C4-2B (cell line): ENCODE measurements at regions not wholly inside any gene's neighbourhood (a gene's known extent, or its start where the extent isn't known, plus 50 kb on each side); places are given as distances from the start of the nearest gene placed in this dataset.

Experiments
- H3K27ac ChIP-seq: fragments of 450-650 bp; 2 replicates; pipeline ENCODE4 v1.5.1; 2017
- CTCF ChIP-seq: fragments of 450-650 bp; conservative IDR thresholded peaks from 2 replicates; pipeline ENCODE4 v1.5.1; 2017; ENCODE audit warnings: mild to moderate bottlenecking
- ZFX ChIP-seq: fragments of 450-650 bp; IDR thresholded peaks from 2 replicates; pipeline ENCODE4 v1.6.1; 2017

- TF ChIP-seq ZFX = no peak
- no peak for TF ChIP-seq CTCF
- no peak overlapping the region for H3K27ac ChIP-seq
Observed at GRCh38 chr10:90413196-90413595, 444.6 kb downstream of the HTR7 start.

- no peak for TF ChIP-seq CTCF
- TF ChIP-seq ZFX = no peak
- no peak overlapping the region for H3K27ac ChIP-seq
Observed at GRCh38 chr10:90414926-90415325, 442.9 kb downstream of the HTR7 start.

GRCh38 chr10:90417029-90417428 is 440.8 kb downstream of the HTR7 start:
- no peak overlapping the region for H3K27ac ChIP-seq
- TF ChIP-seq ZFX (no peak), CTCF (no peak)

- no peak overlapping the region for H3K27ac ChIP-seq
- TF ChIP-seq CTCF = no peak
- no peak for TF ChIP-seq ZFX
Observed at GRCh38 chr10:90417476-90418210, 440.2 kb downstream of the HTR7 start.

GRCh38 chr10:90418869-90419652 is 438.8 kb downstream of the HTR7 start:
- no peak overlapping the region for H3K27ac ChIP-seq
- TF ChIP-seq CTCF (no peak), ZFX (no peak)

GRCh38 chr10:90420637-90421318 is 437.1 kb downstream of the HTR7 start:
- TF ChIP-seq CTCF = no peak
- TF ChIP-seq ZFX = no peak
- H3K27ac ChIP-seq = no peak overlapping the region

GRCh38 chr10:90421874-90422273 is 436.0 kb downstream of the HTR7 start:
- no peak for TF ChIP-seq CTCF
- no peak for TF ChIP-seq ZFX

More at GRCh38 chr10:90421874-90422273, 436.0 kb downstream of the HTR7 start:
- H3K27ac ChIP-seq = no peak overlapping the region
